HG02970 (cell line): ENCODE measurements at regions not wholly inside any gene's neighbourhood (a gene's known extent, or its start where the extent isn't known, plus 50 kb on each side); places are given as distances from the start of the nearest gene placed in this dataset.
"Not testable (repeated sequence)": the region's sequence is repeated elsewhere in the genome, so short reads cannot be mapped to it uniquely, and the experiment has no call there.

ENCODE experiments used
- ATAC-seq: cut with Tn5 transposase; IDR thresholded peaks from one replicate; pipeline ENCODE4 v1.9.1; 2021; ENCODE audit warnings: mild to moderate bottlenecking, moderate library complexity, moderate number of reproducible peaks; ENCODE audit not compliant: unreplicated experiment, low FRiP score

DNA sequence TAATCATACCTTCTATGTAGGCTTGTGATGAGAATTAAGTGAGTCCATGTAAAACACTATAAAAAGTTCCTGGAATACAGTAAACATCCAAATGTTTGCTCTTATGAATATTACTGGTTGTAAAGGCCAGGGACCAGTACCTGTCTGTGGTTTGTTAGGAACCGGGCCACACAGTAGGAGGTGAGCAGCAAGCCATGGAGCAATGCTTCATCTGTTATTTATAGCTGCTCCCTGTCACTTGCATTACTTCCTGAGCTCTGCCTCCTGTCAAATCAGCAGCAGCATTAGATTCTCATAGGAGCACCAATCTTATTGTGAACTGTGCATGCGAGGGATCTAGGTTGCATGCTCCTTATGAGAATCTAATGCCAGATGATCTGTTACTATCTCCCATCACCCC is 662.0 kb upstream of the ANKRD30A start:
- ATAC-seq = no peak

DNA sequence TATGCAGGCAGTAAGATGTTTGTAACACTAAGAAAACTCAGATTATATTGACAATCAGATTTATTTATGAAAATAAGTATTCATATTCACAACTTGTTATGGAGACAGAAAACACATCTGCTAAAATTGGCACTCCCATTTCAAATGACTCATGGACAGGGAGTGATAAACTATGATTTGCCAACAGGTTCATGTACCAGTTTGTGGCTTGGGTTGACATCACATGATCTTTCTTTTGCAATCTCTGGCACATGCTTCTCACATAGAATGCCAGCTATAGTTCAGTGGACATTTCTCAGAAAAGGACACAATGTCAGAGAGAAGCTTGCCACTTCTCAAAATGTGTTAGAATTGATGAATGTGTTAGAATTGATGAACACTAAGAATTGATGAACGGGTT is 663.2 kb upstream of the ANKRD30A start:
- ATAC-seq = no peak

GRCh38 chr10:36458437-36458836 is 667.0 kb upstream of the ANKRD30A start:
- ATAC-seq = not testable (repeated sequence)

- ATAC-seq = no peak
These were observed 667.6 kb upstream of the ANKRD30A start for GRCh38 chr10:36457751-36458150.

- ATAC-seq = no peak
These were observed 669.8 kb upstream of the ANKRD30A start for GRCh38 chr10:36455526-36456133.

DNA sequence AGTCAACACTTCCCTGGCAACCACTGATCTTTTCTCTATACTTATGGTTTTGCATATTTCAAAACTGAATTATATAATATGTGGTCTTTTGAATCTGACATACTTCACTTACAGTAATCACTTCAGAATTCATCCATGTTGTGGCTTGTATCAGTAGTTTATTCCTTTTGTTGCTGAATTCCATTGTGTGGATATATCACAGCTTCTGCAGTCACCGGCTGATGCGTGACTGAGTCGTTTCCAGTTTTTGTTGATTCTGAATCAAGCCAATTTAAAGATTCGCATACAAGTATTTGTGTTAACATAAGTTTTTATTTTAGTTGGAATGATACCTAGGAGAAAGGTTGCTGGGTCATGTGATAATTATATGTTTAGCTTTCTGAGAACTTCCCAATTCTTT is 672.5 kb upstream of the ANKRD30A start:
- no peak for ATAC-seq

DNA sequence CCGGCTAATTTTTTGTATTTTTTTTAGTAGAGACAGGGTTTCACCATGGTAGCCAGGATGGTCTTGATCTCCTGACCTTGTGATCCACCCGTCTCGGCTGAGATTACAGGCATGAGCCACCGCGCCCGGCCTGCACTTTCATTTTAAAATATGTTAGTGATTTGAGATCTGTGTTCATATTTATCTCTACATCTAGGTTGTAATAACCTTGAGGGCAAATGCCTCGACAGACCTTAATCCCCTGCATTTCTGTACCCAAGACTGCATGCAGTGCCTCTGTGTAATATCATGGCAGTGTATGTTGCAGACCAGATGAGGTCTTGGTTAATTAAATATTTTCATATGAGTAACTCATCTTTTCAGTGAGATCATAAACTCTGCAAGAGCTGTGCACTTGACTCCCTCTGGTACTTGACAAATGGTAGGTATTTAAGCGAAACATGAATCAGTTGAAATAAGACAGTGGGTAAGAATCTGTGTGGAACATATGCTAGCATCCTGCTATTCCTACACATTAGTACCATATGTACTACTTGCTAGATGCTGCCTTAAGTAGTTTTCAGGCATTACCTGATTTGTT is 673.9 kb upstream of the ANKRD30A start:
- no peak for ATAC-seq

- no peak for ATAC-seq
These were observed 675.0 kb upstream of the ANKRD30A start for GRCh38 chr10:36450380-36450779.

DNA sequence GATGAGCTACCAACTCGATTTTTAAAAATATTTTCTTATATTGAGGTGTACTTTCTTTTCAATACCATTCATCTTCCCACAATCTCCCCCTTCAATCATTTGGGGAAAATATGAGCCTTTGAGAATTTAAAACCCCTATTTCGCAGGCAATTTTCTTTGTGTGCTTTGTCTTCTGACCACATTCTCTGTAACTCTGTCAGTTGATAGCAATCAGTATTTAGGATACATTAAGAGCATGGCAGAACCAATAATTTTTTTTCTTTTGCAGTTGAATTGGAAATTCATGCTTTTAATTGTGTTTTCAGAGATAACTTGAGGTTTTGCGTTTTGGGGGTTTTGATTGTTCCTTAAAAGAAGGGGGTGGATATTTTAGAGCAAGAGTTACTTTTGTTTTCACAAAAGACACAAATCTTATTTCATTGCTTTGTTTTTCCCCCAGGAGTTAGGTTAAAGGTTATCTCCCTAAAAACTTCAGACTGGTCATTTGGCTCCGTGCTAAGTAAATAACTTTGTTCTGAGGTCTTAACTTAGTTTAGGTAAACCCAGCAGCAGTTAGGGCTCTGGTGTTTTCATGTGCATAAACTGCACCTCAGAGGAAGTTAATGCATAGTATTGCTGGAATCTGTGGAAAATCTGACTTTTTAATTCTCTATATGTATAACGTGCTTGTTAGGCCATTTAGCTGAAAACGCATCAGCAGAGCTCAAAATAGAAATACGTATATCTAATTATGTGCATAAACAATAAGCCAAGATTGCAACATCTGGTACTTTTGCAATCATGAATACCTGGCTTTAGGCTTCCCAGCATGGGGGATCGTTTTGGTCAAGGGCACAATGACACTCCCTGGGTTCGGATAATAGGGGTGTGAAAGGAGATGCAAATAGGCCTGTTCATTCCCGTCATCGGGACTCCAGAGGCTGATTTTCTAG is 676.4 kb upstream of the ANKRD30A start:
- no peak for ATAC-seq

DNA sequence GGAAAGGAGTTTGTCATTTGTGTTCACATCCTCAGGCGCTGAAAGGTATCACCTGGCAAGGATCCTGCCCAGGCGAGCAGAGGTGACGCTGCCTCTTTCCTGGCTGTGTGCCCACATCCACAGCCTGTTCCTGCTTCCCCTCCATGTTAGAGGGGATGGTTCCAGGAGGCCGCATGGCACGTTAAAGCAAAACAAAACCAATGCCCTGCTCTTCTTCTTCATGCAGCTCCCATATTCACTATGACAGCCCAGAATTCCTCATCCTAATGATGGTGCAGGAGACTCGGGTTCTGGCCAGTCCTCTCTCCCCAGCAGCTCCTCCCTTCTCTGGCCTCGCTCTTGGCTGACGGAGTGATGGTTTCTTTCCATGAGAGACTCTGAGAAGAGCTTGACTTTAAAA is 678.5 kb upstream of the ANKRD30A start:
- ATAC-seq = no peak

GRCh38 chr10:36443233-36443632 is 682.2 kb upstream of the ANKRD30A start:
- ATAC-seq = no peak

DNA sequence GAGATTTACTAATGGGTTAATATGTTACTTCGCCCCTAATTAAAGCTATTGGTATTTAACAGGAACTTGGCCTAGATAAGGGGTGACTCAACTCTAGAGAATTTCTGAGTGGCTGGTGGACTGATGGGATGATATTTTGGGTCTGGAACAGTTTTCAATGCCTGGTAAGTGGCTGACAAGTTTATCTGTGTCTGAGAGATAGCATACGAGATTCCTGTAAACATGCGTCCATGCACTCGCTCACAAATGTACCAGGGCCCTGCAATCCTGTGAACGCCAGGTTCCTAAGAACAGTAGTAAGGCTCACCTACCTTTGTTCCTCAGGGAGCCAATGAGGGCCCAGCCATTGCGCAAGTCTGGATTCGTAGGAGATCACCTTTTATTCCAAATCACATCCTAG is 683.8 kb upstream of the ANKRD30A start:
- no peak for ATAC-seq

DNA sequence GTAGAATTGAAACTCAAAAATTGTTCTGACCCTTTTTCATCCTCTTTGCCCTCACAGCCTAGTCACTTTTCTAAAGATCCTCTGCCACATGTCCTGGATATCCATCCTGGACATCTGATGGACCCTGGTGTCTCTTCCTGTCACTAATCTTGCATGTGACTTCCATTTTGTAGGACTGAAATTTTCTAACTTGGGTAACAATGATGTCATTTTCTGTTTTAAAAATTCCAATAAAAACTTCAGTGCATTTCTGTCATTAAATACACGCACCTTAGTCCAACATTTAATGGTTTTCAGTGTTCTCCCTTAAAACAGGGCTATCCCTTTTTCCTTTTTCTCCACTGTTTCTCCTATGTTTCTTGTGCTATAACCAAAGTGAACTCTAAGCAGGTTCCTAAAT is 684.9 kb upstream of the ANKRD30A start:
- no peak for ATAC-seq

DNA sequence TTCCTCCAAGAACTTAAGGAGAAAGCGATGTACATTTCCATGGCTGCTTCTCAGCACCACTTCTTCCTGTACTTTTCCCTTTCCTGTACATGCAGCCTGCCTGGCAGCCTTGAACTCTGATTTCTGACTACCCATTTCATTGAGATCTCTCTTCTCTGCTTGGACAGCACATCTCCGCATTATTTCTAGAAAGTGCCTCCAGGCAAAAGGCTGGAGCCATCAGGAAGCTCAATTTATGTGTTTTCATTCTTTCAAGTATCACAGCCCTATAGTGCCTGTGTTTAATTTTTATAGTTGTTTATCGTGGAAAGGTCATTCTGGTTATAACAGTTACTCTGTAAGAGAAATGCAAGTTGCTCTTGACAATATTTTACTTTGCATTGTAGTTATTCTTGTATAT is 688.0 kb upstream of the ANKRD30A start:
- no peak for ATAC-seq

DNA sequence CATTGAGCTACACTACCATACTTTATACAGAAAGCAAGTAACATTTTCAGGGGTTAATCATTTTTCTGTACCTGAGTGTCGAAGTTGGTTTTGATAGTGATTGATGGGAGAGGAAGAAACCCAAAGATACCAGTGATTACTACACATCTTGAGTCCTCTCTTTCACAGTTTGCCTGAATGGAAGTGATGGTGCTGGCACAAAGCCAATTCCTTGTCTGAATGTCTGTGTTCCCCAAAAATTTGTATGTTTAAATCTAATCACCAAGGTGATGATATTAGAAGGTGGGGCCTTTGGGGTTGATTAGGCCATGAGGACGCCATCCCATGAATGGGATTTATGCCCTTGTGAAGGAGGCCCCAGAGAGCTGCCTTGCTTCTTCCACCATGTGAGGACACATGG is 696.9 kb upstream of the ANKRD30A start:
- no peak for ATAC-seq

- ATAC-seq = no peak
These were observed 700.1 kb upstream of the ANKRD30A start for GRCh38 chr10:36425131-36425797.

- no peak for ATAC-seq
These were observed 700.9 kb upstream of the ANKRD30A start for GRCh38 chr10:36424502-36424901.

- no peak for ATAC-seq
These were observed 701.6 kb upstream of the ANKRD30A start for GRCh38 chr10:36423821-36424248.

GRCh38 chr10:36421992-36422391 is 703.4 kb upstream of the ANKRD30A start:
- ATAC-seq = no peak

GRCh38 chr10:36416513-36416912 is 708.9 kb upstream of the ANKRD30A start:
- no peak for ATAC-seq

DNA sequence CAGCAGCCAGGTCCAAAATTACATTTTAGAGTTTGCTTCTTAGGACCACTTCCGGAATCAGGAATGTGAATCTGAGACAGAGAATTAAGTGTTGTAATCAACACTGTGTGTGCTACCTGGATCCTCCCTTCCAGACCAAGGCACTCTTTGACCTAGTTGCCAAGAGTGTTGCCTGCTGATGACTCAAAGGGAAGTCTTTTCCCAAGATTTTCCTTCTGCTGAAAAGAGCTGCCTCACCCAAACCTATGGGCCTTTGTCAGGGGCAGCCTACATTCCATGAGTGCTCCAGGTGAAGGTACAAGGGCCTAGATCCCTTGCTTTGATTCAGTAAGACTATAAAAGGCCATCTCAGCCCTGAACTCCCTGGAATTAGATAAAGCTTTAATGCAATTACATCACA is 712.5 kb upstream of the ANKRD30A start:
- no peak for ATAC-seq
